Muscle layer of duodenum (tissue), 2 donors: ENCODE measurements at regions not wholly inside any gene's neighbourhood (a gene's known extent, or its start where the extent isn't known, plus 50 kb on each side); places are given as distances from the start of the nearest gene placed in this dataset.

Experiments used
- H3K27ac ChIP-seq: one replicate; pipeline ENCODE4 v1.7.0; 2013; ENCODE audit warnings: mild to moderate bottlenecking, low read length
- H3K27me3 ChIP-seq: one replicate; pipeline ENCODE4 v1.7.0; 2013; ENCODE audit warnings: low read depth, mild to moderate bottlenecking, control low read depth, low read length
- H3K36me3 ChIP-seq, 2 donors: one replicate each; pipeline ENCODE4 v1.7.0; 2013; ENCODE audit warnings: low read length in 2 of 2, control low read depth in 1 of 2, mild to moderate bottlenecking in 1 of 2; ENCODE audit not compliant: insufficient read depth in 2 of 2, control insufficient read depth in 1 of 2
- H3K4me1 ChIP-seq, 2 donors: one replicate each; pipeline ENCODE4 v1.7.0; 2013; ENCODE audit warnings: low read length in 2 of 2, mild to moderate bottlenecking in 2 of 2, control low read depth in 1 of 2, moderate library complexity in 1 of 2; ENCODE audit not compliant: insufficient read depth in 2 of 2, control insufficient read depth in 1 of 2
- H3K4me3 ChIP-seq, 2 donors: one replicate each; pipeline ENCODE4 v1.7.0; 2013; ENCODE audit warnings: low read length in 2 of 2, low read depth in 1 of 2, mild to moderate bottlenecking in 1 of 2
- H3K9me3 ChIP-seq, 2 donors: one replicate each; pipeline ENCODE4 v1.7.0; 2013; ENCODE audit warnings: low read length in 2 of 2, control low read depth in 1 of 2, mild to moderate bottlenecking in 1 of 2; ENCODE audit not compliant: control insufficient read depth in 1 of 2
- donor health status: healthy.

DNA sequence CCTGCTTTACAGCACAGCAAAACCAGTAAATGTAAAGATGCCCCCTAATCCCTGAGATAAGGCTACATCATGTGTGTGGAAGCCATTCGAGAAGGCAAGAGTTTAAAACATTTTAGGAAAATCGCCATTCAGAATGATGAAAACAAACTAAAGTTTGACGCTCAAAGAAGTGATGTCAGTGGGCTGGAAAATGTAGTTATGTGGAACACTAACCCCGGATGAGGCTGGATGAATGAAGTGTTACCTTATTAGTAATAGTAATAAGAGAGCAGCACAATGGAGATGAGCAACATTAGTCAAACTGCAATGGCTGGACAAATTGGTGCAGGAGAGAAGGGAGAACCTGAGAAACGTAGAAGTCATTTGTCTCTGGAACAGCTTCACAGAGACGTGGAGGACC, 130.7 kb upstream of the ARID1B start:
- Histone ChIP-seq H3K4me1 (no peaks in the 10 kb centered on the region), H3K9me3 (peaks cover 0 to 11% of the 10 kb centered on the region in 2 donors), H3K27ac (no peak overlapping the region), H3K4me3 (no peak overlapping the region), H3K36me3 (no peaks in the 10 kb centered on the region), H3K27me3 (no peaks in the 10 kb centered on the region)

DNA sequence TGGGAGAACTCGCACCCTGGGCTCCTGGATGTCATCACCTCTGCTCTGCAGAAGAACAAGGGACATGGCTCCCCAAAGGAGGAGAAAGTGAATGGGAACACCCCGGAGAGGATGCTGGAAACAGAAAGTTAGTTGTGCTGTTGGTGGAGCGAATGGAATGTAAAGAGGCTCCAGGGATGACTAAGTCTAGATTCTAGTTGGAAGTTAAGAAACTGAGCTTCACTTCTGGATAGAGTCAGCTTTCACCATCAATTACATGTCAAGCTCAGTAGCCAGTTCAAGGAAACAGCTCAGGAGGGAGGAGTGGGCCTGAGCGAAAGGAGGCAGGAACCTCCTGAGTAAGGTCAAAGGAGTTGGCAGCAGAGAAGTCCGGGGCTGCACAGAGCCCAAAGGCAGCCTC, 132.1 kb upstream of the ARID1B start:
- peaks cover 0 to 6% of the 10 kb centered on the region in 2 donors for H3K9me3 ChIP-seq
- no peaks in the 10 kb centered on the region for H3K4me1 ChIP-seq
- no peak overlapping the region for H3K27ac ChIP-seq
- no peaks in the 10 kb centered on the region for H3K27me3 ChIP-seq
- H3K4me3 ChIP-seq = no peak overlapping the region
- H3K36me3 ChIP-seq = no peaks in the 10 kb centered on the region

DNA sequence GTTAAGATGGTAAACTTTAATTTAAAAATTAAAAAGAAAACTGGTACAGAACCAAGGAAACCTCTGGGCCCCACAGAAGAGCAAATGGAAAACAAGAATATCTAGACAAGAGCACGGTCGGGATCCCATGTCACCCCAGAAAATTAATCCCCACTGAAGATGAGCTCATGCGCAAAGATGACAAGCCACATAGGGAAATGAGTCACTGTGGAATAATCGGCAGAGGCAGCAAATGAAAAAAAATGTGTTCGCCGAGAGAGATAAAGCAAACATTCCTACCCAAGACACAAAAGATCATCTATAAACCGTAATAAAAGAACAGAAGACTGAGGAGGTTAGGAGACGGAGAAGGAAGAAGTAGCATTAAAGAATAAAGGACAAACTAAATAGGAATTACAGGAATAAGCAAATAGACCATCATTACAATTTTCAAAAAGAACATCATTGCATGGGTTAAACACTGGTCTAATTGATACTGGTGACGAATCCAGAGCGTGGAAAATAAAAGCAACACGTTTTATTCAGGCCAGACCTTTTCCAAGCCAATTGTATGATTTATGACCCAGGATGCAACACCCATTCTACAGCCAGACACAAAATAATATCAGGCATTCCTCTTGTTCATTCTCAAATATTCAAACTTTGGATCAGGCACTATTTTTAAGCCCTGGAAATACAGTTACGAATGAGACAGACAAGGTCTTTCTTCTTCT, 138.0 kb upstream of the ARID1B start:
- no peaks in the 10 kb centered on the region for H3K36me3 ChIP-seq
- peaks cover 0 to 6% of the 10 kb centered on the region in 2 donors for H3K9me3 ChIP-seq

GRCh38 chr6:156638581-156638980, 138.6 kb upstream of the ARID1B start:
- Histone ChIP-seq H3K27ac (no peak overlapping the region), H3K36me3 (no peaks in the 10 kb centered on the region), H3K27me3 (no peaks in the 10 kb centered on the region), H3K4me1 (peaks cover 0 to 8% of the 10 kb centered on the region in 2 donors), H3K4me3 (no peak overlapping the region), H3K9me3 (peaks cover 0 to 6% of the 10 kb centered on the region in 2 donors)

More for the DNA sequence above, 138.0 kb upstream of the ARID1B start:
- Histone ChIP-seq H3K27ac (no peak overlapping the region), H3K27me3 (no peaks in the 10 kb centered on the region), H3K4me3 (no peak overlapping the region), H3K4me1 (peaks cover 0 to 2% of the 10 kb centered on the region in 2 donors)

GRCh38 chr6:156634951-156635371, 142.2 kb upstream of the ARID1B start:
- Histone ChIP-seq H3K4me1 (peaks cover 0 to 8% of the 10 kb centered on the region in 2 donors), H3K4me3 (peak overlapping the region; percentile 41 to 50), H3K9me3 (no peaks in the 10 kb centered on the region), H3K36me3 (no peaks in the 10 kb centered on the region), H3K27ac (peak overlapping the region; percentile 10), H3K27me3 (no peaks in the 10 kb centered on the region)

DNA sequence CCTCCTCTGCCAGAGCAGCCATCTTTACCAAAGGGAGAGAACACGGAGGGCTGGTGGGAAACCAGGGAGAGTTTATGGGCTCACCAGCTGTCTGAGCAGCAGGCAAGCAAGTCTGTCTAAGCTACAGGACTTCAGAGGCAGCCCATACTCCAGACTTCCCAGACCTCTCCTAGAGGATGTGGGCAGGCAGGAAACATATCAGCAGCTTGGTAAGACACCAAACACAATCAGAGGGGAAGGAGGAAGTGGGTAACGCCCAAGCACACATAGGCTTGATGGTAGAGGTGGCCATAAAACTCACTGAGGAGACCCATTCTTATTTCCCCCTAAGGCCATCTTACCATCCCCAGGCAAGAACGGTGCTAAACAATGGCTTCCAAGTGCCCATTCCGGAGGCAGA, 143.1 kb upstream of the ARID1B start:
- Histone ChIP-seq H3K9me3 (no peaks in the 10 kb centered on the region), H3K4me3 (no peak overlapping the region), H3K36me3 (no peaks in the 10 kb centered on the region), H3K27ac (no peak overlapping the region), H3K4me1 (peaks cover 0 to 8% of the 10 kb centered on the region in 2 donors), H3K27me3 (no peaks in the 10 kb centered on the region)

- Histone ChIP-seq H3K4me1 (peaks cover 0 to 8% of the 10 kb centered on the region in 2 donors), H3K4me3 (no peak overlapping the region), H3K36me3 (no peaks in the 10 kb centered on the region), H3K9me3 (no peaks in the 10 kb centered on the region), H3K27ac (no peak overlapping the region), H3K27me3 (no peaks in the 10 kb centered on the region)
Observed at GRCh38 chr6:156633291-156633690, 143.9 kb upstream of the ARID1B start.

GRCh38 chr6:156630613-156631302, 146.4 kb upstream of the ARID1B start:
- no peak overlapping the region for H3K4me3 ChIP-seq
- no peak overlapping the region for H3K27ac ChIP-seq
- H3K4me1 ChIP-seq = peaks cover 0 to 8% of the 10 kb centered on the region in 2 donors
- no peaks in the 10 kb centered on the region for H3K36me3 ChIP-seq
- no peaks in the 10 kb centered on the region for H3K9me3 ChIP-seq
- no peaks in the 10 kb centered on the region for H3K27me3 ChIP-seq

- H3K4me3 ChIP-seq = no peak overlapping the region
- H3K27ac ChIP-seq = no peak overlapping the region
- H3K36me3 ChIP-seq = no peaks in the 10 kb centered on the region
- no peaks in the 10 kb centered on the region for H3K27me3 ChIP-seq
- no peaks in the 10 kb centered on the region for H3K9me3 ChIP-seq
- H3K4me1 ChIP-seq = peaks cover 0 to 2% of the 10 kb centered on the region in 2 donors
Observed at GRCh38 chr6:156628805-156629204, 148.4 kb upstream of the ARID1B start.

DNA sequence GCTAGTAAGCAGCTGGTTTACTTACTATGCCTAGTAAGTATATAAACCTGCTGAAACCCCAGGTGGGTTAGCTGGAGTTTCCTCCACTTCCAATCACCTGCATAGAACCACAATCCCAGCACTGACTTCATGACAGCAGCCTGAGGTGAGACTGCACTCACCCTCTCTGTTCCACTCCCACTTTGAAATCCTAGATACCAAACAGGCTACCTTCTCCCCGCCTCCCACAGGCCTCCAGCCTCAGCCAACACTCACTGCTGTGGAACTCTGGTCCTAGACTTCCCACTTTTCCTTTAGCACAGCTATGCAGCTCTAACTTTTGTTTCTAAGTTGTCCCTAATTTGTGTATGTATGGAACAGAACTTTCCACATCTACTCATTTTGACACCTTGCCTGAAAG, 149.7 kb upstream of the ARID1B start:
- Histone ChIP-seq H3K27ac (no peak overlapping the region), H3K9me3 (no peaks in the 10 kb centered on the region), H3K4me3 (no peak overlapping the region), H3K27me3 (no peaks in the 10 kb centered on the region), H3K4me1 (peaks cover 0 to 5% of the 10 kb centered on the region in 2 donors), H3K36me3 (no peaks in the 10 kb centered on the region)

DNA sequence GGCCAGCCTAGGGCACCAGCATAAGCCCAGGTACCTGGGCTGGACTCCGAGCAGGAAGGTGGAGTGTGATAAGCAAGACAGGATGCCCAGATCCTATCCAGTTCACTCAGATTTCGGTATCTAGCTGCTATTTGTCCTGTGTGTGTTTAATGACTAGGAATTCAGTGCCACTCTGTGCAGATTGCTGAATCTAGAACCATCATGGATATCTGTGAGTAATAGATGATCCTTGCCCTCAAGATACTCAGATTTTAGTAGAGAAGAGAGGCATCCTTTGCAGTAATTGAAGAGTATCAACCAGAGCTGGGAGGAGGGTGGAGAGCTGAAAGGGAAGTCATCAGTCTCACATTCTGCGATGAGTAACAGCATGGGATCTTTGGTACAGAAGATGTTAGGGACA, 155.0 kb upstream of the ARID1B start:
- Histone ChIP-seq H3K27ac (no peak overlapping the region), H3K9me3 (no peaks in the 10 kb centered on the region), H3K27me3 (no peaks in the 10 kb centered on the region), H3K36me3 (no peaks in the 10 kb centered on the region), H3K4me1 (peaks cover 0 to 5% of the 10 kb centered on the region in 2 donors), H3K4me3 (no peak overlapping the region)
